HepG2 (cell line): ENCODE measurements at regions not wholly inside any gene's neighbourhood (a gene's known extent, or its start where the extent isn't known, plus 50 kb on each side); places are given as distances from the start of the nearest gene placed in this dataset.

Source experiments
- ARID5B ChIP-seq: IDR thresholded peaks from 2 replicates; pipeline ENCODE4 v1.4.0; 2020; ENCODE audit warnings: mild to moderate bottlenecking, missing genetic modification reagents
- ATF3 ChIP-seq: sonication (generic); formaldehyde crosslinking; IDR thresholded peaks from 2 replicates; pipeline ENCODE4 v1.4.0; 2020; ENCODE audit warnings: missing genetic modification reagents
- CEBPG ChIP-seq: IDR thresholded peaks from 2 replicates; pipeline ENCODE4 v1.6.1; 2016
- CEBPZ ChIP-seq: IDR thresholded peaks from 2 replicates; pipeline ENCODE4 v1.6.1; 2012; ENCODE audit warnings: low read length, improper control_type of control experiment
- EP300 ChIP-seq, 3 experiments: sonication (generic) in 1 of 3; formaldehyde crosslinking in 1 of 3; IDR thresholded peaks; 2 replicates each; pipeline versions ENCODE4 v1.5.1 to v1.6.1; 2011 to 2020; ENCODE audit warnings: low read depth in 2 of 3, low read length in 2 of 3, borderline replicate concordance in 1 of 3, improper control_type of control experiment in 1 of 3, mild to moderate bottlenecking in 1 of 3, missing genetic modification reagents in 1 of 3, moderate library complexity in 1 of 3
- FOXA3 ChIP-seq: IDR thresholded peaks from 2 replicates; pipeline ENCODE4 v1.6.1; 2016; ENCODE audit warnings: missing genetic modification reagents, missing compliant biosample characterization
- GATAD2A ChIP-seq: IDR thresholded peaks from 2 replicates; pipeline ENCODE4 v1.6.1; 2016
- GFI1 ChIP-seq: sonication (generic); formaldehyde crosslinking; IDR thresholded peaks from 2 replicates; pipeline ENCODE4 v1.5.0; 2020; ENCODE audit warnings: missing genetic modification reagents, mild to moderate bottlenecking, borderline replicate concordance
- HDAC2 ChIP-seq: sonication (generic); formaldehyde crosslinking; IDR thresholded peaks from 2 replicates; pipeline ENCODE4 v1.4.0; 2020; ENCODE audit warnings: missing genetic modification reagents
- HNF1B ChIP-seq: sonication (generic); formaldehyde crosslinking; IDR thresholded peaks from 2 replicates; pipeline ENCODE4 v1.5.1; 2020; ENCODE audit warnings: mild to moderate bottlenecking, moderate library complexity, missing genetic modification reagents
- ISL2 ChIP-seq: sonication (generic); formaldehyde crosslinking; IDR thresholded peaks from 2 replicates; pipeline ENCODE4 v1.5.0; 2020; ENCODE audit warnings: missing genetic modification reagents
- MED1 ChIP-seq: sonication (generic); formaldehyde crosslinking; IDR thresholded peaks from 2 replicates; pipeline ENCODE4 v1.4.0; 2020; ENCODE audit warnings: missing genetic modification reagents
- NONO ChIP-seq, 2 experiments: fragments of 450-650 bp in 1 of 2; sonication (generic) in 1 of 2; formaldehyde crosslinking in 1 of 2; IDR thresholded peaks in 1 of 2; conservative IDR thresholded peaks in 1 of 2; 2 replicates each; pipeline versions ENCODE4 v1.6.1 to v1.8.0; 2017 to 2022; ENCODE audit warnings: mild to moderate bottlenecking in 1 of 2, missing genetic modification reagents in 1 of 2, moderate library complexity in 1 of 2
- RXRB ChIP-seq: IDR thresholded peaks from 2 replicates; pipeline ENCODE4 v1.6.1; 2016; ENCODE audit warnings: borderline replicate concordance, missing genetic modification reagents, missing compliant biosample characterization
- SALL1 ChIP-seq: sonication (generic); formaldehyde crosslinking; IDR thresholded peaks from 2 replicates; pipeline ENCODE4 v1.8.0; 2022; ENCODE audit warnings: mild to moderate bottlenecking, missing genetic modification reagents
- SMAD1 ChIP-seq: sonication (generic); formaldehyde crosslinking; IDR thresholded peaks from 2 replicates; pipeline ENCODE4 v1.4.0; 2020; ENCODE audit warnings: missing genetic modification reagents, low read depth, mild to moderate bottlenecking, borderline replicate concordance
- XBP1 ChIP-seq: sonication (generic); formaldehyde crosslinking; IDR thresholded peaks from 2 replicates; pipeline ENCODE4 v1.5.0; 2020; ENCODE audit warnings: missing genetic modification reagents
- ZNF644 ChIP-seq: IDR thresholded peaks from 2 replicates; pipeline ENCODE4 v1.6.1; 2016; ENCODE audit warnings: low read depth
- ZNF678 ChIP-seq: sonication (generic); formaldehyde crosslinking; IDR thresholded peaks from 2 replicates; pipeline ENCODE4 v1.4.0; 2020; ENCODE audit warnings: mild to moderate bottlenecking, missing genetic modification reagents

- 0 out of 2 replicates have a peak, but pooled peaks have one; percentile 26 for TF ChIP-seq HDAC2 (CRISPR knock-in tag)
- TF ChIP-seq HNF1B = 0 out of 2 replicates have a peak, but pooled peaks have one; percentile 53
- peak in 1 of 2 experiments; percentile 74; a peak in 2 of 4 replicates for TF ChIP-seq EP300 (IDR thresholded peaks at IDR 0.05; ENCODE audit: low read depth in 2 of 2, low read length in 2 of 2)
- no peak for TF ChIP-seq EP300 (CRISPR knock-in tag; IDR thresholded peaks at IDR 0.05; ENCODE audit: borderline replicate concordance)
- TF ChIP-seq ZNF644 = 0 out of 2 replicates have a peak, but pooled peaks have one; percentile 26
- peak; percentile 78 for TF ChIP-seq GATAD2A (CRISPR knock-in tag)
- TF ChIP-seq ISL2 (CRISPR knock-in tag) = peak; percentile 51
- peak; percentile 82 for TF ChIP-seq FOXA3 (CRISPR knock-in tag)
- no peak for TF ChIP-seq CEBPZ
- TF ChIP-seq RXRB (CRISPR knock-in tag) = peak; percentile 46; the same call in 1 of the 2 replicates
- TF ChIP-seq SMAD1 = no peak
- 0 out of 2 replicates have a peak, but pooled peaks have one; percentile 29 for TF ChIP-seq MED1 (CRISPR knock-in tag)
- no peak for TF ChIP-seq ZNF678
- TF ChIP-seq ARID5B (CRISPR knock-in tag) = peak; percentile 82
- peak; percentile 42; the same call in 1 of the 2 replicates for TF ChIP-seq SALL1 (CRISPR knock-in tag)
- TF ChIP-seq CEBPG (CRISPR knock-in tag) = peak; percentile 40; the same call in 1 of the 2 replicates
- TF ChIP-seq XBP1 (CRISPR knock-in tag) = no peak
- TF ChIP-seq NONO (IDR thresholded peaks at IDR 0.05) = no peak
- no peak for TF ChIP-seq NONO (CRISPR knock-in tag; conservative IDR thresholded peaks at IDR 0.05)
- TF ChIP-seq ATF3 (CRISPR knock-in tag) = no peak
- TF ChIP-seq GFI1 (CRISPR knock-in tag) = peak; percentile 64; the same call in 1 of the 2 replicates
Observed at GRCh38 chr3:80696280-80696679, 928.5 kb upstream of the ROBO1 start (continued).
